RPMI7951 (cell line): ENCODE measurements at regions not wholly inside any gene's neighbourhood (a gene's known extent, or its start where the extent isn't known, plus 50 kb on each side); places are given as distances from the start of the nearest gene placed in this dataset.
A peak's percentile ranks its signal among the peaks of the same experiment; 100 is the strongest.
"Not testable (repeated sequence)": the region's sequence is repeated elsewhere in the genome, so short reads cannot be mapped to it uniquely, and the experiment has no call there.

Source experiments
- DNase-seq: peaks from one replicate; pipeline ENCODE4 v3.0.0-alpha.2; 2012; ENCODE audit warnings: low read depth

- DNase-seq: no peak
Measured at GRCh38 chr13:44750630-44751029, 174.5 kb upstream of the TSC22D1 start.

- no peak for DNase-seq
Measured at GRCh38 chr13:44749906-44750305, 173.8 kb upstream of the TSC22D1 start.

DNA sequence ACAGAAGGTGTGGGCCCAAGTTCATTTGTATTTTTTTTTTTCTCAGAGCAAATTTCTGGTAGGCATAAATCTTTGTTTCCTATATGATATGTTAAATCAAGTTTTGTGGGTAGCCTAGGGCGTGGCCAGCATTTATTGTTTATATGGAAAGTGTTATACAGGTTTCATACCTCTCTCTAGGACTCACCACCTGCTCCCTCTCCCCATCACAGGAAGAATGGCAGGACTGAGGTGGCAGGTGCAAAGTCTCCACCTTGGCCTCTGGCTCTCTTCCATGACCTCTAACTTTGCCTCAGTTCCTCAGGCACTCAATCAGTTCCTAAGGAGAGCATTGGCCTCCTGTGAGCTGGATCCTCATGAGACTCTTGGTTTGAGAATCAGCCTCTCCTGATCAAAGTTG, 172.3 kb upstream of the TSC22D1 start:
- no peak for DNase-seq

GRCh38 chr13:44747179-44747578, 171.0 kb upstream of the TSC22D1 start:
- no peak for DNase-seq

- no peak for DNase-seq
Measured at GRCh38 chr13:44746690-44747089, 170.6 kb upstream of the TSC22D1 start.

DNA sequence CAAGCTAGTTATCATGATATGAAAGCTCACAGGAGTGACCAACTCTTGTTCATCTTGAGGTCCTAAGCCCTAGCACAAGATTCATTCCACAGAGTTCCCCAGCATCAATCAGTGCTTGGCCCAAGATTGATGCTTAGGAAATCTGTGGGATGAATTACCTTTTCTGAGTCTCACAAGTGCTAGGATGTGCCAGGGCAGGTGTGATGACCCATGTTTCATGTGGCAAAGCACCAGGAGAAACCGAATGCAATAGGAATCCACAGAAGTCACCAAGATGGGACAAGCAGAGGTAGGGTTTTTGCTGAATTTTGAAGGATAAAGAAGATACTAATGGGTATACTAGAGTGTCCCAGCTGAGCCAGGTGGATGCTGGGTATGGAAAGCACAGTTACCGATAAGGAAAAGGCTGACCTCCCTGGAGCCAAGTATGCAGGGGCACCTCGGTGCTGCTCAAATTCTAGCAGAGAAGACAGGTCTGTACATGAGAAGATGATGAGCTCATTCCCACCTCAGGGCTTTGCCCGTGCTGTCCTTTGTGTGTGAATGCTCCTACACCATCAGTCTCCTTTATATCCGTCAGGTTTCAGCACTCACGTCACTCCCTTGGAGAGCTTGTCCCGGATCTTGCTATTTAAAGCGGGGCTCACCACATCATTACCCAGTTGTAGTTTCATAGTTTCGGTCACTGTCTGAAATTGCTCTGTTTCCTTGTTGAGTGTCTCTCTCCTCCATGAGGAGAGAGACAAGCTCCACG, 168.9 kb upstream of the TSC22D1 start:
- DNase-seq: no peak

- peak; percentile 65 for DNase-seq
Measured at GRCh38 chr13:44739539-44739938, 163.4 kb upstream of the TSC22D1 start.

GRCh38 chr13:44739120-44739519, 163.0 kb upstream of the TSC22D1 start:
- peak; percentile 33 for DNase-seq

DNA sequence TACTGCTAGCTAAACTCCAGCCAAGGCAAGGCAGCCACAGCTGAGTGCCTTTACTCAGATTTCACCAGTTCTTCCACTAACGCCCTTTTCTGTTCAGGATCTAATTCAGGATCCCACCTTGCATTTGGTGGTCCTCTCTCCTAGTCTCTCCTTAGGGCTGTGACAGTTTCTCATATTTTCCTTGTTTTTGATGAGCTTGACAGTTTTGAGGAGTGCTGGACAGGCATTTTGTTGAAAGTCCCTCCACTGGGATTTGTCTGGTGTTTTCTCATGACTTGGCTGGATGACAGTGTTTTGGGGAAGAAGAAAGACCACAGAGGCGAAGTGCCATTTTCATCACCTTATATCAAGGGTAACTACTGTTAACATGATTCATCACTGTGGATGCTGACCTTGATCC, 162.3 kb upstream of the TSC22D1 start:
- DNase-seq: no peak

DNA sequence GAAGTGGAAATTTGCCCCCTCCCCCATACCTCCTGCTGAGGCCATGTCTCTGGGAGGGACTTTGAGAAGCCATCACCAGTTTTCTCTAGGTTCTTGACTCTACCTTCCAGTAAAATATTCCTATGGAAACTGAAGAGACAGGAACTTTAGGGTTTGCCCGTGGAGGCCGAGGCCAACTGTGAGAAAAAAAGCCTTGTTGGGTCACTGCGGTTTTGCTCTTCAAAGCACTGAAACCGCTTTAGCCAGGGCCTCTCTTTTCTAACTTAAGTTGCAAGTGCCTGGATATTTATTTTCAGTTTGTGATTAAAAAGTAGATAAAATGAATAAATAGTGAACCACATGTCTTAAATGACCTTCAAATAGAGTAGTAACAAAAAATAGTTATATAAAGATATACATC, 159.7 kb upstream of the TSC22D1 start:
- DNase-seq: peak; percentile 57

- DNase-seq: peak; percentile 90
Measured at GRCh38 chr13:44734201-44734707, 158.1 kb upstream of the TSC22D1 start.

DNA sequence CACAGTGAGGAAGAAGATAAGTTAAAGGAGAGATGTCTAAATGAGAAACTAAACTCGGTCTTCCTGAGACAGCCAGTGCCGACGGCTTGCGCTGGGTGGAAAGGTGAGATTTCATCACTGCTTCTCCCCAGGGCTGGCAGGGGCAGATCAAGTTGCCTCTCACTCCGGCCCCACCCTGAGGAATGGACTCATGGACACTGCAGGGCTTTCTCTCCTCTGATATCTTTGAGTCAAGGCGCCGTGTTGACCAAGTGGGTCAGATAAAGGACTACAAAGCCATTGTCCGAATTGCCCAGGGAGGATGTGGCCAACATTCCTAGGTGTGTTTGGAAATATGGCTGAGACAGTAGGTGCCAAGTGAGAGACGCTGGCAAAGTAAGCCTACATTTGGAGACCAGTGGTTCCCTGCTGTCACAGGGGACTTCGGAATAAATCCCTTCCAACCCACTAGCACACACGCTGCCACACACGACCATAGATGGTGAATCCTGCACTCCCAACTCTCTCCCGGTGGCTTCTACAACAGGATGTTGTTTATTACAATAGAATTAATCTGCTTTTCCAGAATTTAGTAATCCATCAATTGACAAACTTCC, 156.5 kb upstream of the TSC22D1 start:
- no peak for DNase-seq

- DNase-seq: no peak
Measured at GRCh38 chr13:44730851-44731250, 154.7 kb upstream of the TSC22D1 start.

- DNase-seq: no peak
Measured at GRCh38 chr13:44730099-44730498, 154.0 kb upstream of the TSC22D1 start.

- not testable (repeated sequence) for DNase-seq
Measured at GRCh38 chr13:44727591-44727990, 151.5 kb upstream of the TSC22D1 start.

- DNase-seq: no peak
Measured at GRCh38 chr13:44726778-44727177, 150.6 kb upstream of the TSC22D1 start.

DNA sequence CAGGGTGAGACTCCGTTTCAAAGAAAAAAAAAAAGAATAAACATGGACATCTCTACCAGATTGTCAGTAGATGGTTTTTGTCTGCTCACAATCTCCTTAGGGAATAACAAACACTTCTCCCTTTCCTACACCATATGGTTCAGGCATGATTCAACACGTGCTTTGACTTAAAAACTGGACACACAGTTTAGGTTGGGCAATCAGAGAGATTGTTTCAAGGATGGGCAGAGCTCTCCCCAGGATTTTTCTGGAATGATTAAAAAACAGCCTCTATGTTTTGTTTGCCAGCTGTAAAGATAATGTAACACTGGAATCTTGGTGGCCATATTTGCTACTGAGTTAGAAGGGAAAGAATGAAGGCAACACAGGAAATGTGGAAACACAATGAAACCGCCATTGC, 150.1 kb upstream of the TSC22D1 start:
- peak; percentile 76 for DNase-seq

DNA sequence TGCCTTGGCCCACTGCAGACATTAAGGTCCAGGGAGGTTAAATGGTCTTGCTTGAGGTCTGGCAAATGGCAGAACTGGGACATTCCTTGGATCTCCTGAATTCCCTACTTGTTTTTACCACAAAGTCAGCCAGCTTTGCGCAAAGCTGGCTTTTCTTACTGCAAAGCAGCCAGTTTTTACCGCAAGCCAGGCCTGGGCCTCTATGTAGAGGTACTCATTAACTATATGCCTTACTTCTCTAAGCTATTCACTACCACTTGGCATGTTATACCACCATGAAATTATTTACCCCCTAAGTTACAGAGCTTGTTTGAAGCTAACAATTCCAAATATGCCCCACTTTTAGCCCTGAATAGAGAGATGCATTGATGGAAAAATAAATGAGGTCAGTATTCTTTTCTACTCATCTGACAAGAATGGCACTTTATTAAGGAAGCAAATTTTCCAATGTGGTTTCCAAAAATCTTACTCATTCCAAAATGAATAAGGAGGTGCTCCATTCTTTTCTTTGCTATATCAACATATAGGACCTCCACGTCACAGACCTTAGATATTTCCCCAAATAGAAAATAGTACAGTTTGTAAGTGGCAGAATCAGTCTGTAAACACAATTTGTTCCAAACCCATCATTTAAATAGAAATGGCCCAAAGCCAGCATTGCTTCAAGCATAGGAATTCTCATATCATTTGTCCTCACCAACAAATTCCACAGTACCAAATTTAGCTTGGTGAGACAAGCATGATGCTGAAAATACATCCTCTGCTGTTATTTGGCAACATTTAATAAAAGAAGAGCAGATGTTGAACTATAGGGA, 143.9 kb upstream of the TSC22D1 start:
- DNase-seq: peak; percentile 88

DNA sequence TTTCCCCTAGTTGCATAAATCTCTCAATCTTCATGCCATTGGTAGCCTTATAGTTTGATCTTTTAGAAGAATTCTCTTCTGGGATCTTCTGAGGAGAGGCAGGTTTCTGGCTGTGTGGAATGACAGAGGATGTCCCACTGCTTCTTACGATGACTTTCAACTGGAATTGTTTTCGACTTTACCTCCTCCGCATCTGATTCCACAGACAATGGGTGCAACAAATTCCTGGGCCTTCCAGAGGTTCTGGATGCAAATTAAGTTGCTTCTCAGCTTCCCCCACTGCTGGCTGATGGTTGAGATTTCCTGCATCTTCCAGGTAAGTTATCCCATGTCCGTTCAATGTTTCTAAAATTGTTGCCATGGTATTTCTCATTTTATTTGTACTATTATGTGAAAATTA, 142.3 kb upstream of the TSC22D1 start:
- DNase-seq: no peak

DNA sequence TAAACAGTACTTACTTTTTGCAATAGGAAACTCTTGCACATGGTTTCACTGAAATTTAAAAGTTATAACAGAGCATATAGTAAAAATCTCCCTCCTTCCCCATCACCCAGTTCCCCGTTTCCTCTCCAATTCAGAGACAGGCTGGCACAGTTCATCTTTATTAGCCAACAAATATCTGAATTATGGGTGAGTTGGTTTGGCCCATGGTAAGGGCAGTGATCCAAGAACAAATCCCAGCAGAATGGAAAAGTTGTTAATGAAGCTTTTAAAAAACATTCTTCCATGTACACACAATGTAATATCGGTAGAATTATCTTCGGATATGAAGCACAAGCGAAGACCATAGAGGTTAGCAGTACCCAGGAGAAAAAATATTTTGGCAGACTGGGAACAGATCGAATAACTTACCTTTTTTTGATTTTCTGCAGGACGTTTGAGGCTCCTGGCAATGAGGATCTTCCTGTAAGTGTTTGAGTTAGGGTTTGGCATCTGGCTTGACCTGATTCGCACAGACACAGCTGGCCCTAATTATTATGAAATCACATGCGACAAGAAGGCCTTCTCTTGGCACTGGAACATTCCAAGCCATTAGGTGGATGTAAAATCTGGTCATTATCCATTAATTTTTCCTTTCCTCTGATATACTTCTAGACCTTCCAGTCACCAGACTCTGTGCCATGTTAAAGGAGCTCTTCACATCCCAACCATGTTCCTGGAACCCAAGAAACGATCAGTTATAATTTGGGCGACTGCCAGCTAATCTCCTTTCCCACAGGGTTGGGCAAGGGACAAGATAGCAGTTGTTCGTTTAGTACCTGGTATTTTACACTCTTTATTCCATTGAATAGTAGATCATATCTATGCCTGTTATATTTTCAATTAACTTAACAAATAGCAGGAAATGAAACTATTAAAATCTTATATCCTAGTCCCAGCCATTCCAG, 139.4 kb upstream of the TSC22D1 start:
- peak; percentile 69 for DNase-seq

- DNase-seq: peak; percentile 97
Measured at GRCh38 chr13:44713788-44714469, 137.8 kb upstream of the TSC22D1 start.
